Heart right ventricle (tissue), 16 donors: ENCODE measurements at regions not wholly inside any gene's neighbourhood (a gene's known extent, or its start where the extent isn't known, plus 50 kb on each side); places are given as distances from the start of the nearest gene placed in this dataset.
A peak's percentile ranks its signal among the peaks of the same experiment; 100 is the strongest.

Source experiments
- ATAC-seq, 8 donors: fragments of 200-7000 bp; cut with Tn5 transposase; one replicate each; pipeline ENCODE4 v1.9.1; 2020; ENCODE audit warnings: mild to moderate bottlenecking in 8 of 8, moderate library complexity in 8 of 8, moderate number of reproducible peaks in 1 of 8
- DNase-seq, 2 donors: peaks; one replicate each; pipeline ENCODE4 v3.0.0-alpha.2; 2020
- H3K27ac ChIP-seq, 10 donors: fragments of 200-600 bp; sonication (generic) in 2 of 10; one replicate each; pipeline versions ENCODE4 v1.5.0 to v1.8.0; 2020 to 2022; ENCODE audit warnings: mild to moderate bottlenecking in 3 of 10
- H3K27me3 ChIP-seq, 7 donors: fragments of 200-600 bp; one replicate each; pipeline ENCODE4 v1.8.0; 2021 to 2022; ENCODE audit warnings: mild to moderate bottlenecking in 2 of 7
- H3K36me3 ChIP-seq, 9 donors: fragments of 200-600 bp; sonication (generic) in 1 of 9; one replicate each; pipeline versions ENCODE4 v1.5.0 to v1.8.0; 2020 to 2022; ENCODE audit warnings: mild to moderate bottlenecking in 2 of 9
- H3K4me1 ChIP-seq, 9 donors: fragments of 200-600 bp; sonication (generic) in 1 of 9; one replicate each; pipeline versions ENCODE4 v1.5.0 to v1.8.0; 2020 to 2022; ENCODE audit warnings: mild to moderate bottlenecking in 4 of 9
- H3K4me3 ChIP-seq, 10 donors: fragments of 200-600 bp; sonication (generic) in 2 of 10; one replicate each; pipeline versions ENCODE4 v1.5.0 to v1.8.0; 2020 to 2022; ENCODE audit warnings: mild to moderate bottlenecking in 7 of 10, moderate library complexity in 2 of 10
- H3K9me3 ChIP-seq, 11 donors: fragments of 200-600 bp in 10 of 11; sonication (generic) in 2 of 11; one replicate each; pipeline versions ENCODE4 v1.5.0 to v1.8.0; 2013 to 2022; ENCODE audit warnings: mild to moderate bottlenecking in 2 of 11, control low read depth in 1 of 11, moderate library complexity in 1 of 11
- CTCF ChIP-seq, 9 donors: fragments of 200-600 bp; sonication (generic) in 2 of 9; IDR thresholded peaks; one replicate each; pipeline versions ENCODE4 v1.5.0 to v1.8.0; 2021 to 2022; ENCODE audit warnings: antibody characterized with exemption in 9 of 9, mild to moderate bottlenecking in 5 of 9, moderate library complexity in 1 of 9
- WGBS, 2 donors: extraction: QIAGEN DNeasy Blood & Tissue Kit; methylation state at CpG; one replicate each; pipeline ENCODE4 v1.1.7; 2013; ENCODE audit warnings: inconsistent platforms in 1 of 2; 5-methylcytosine and 5-hydroxymethylcytosine counted together
- intact Hi-C, 10 donors: fragments of 100-400 bp; cut with DNase I; formaldehyde crosslinking; loops; one replicate each; pipeline versions ENCODE4 v1.11.1 to v1.14.2; 2022
- donor health status: Arrhythmogenic right ventricular cardiomyopathy.
- donor health status: ischemic (EF 13 %, LVEDD 7.1; RV severe dilation, severe dysfunction).
- donor health status: healthy with polysubstance abuse.
- donor health status: DM: no; HTN: yes; CAD: no.
- donor health status: DM: no; HTN: no; CAD: no.
- donor health status: ischemic (EF 25% LVEDD 6.9; RV normal size, moderate dysfunction).
- donor health status: ischemic (EF 25% LVEDD 5.7; RV mildly dilated, moderate dysfunction).
- donor health status: healthy.
- donor health status: DM: yes; HTN: yes; CAD: no.
- donor health status: Ischemic cardiomyopathy.
- donor health status: ischemic (EF 35%, LVEDD 5.7; RV mildly dilated, moderate dysfunction).
- donor health status: nonischemic (EF 11% LVEDD 7.7; RV severe dilation, severe dysfunction).
- donor health status: DM: yes; HTN: yes; CAD: no.
- donor health status: PGD.
- donor health status: ischemic (EF 29% LVEDD 5.4; RV normal size, mild dysfunction).
- donor health status: nonischemic (EF 23%, LVEDD 6.1; RV moderate dilation, normal function).

GRCh38 chr4:146124023-146124680 is 51.4 kb upstream of the LSM6 start:
- Histone ChIP-seq H3K4me1 (no peaks in the 10 kb centered on the region), H3K9me3 (peaks cover 0 to 10% (median 0%) of the 10 kb centered on the region in 11 donors), H3K4me3 (no peak overlapping the region), H3K27me3 (no peaks in the 10 kb centered on the region), H3K27ac (no peak overlapping the region), H3K36me3 (no peaks in the 10 kb centered on the region)
- TF ChIP-seq CTCF (IDR thresholded peaks at IDR 0.05): no peak
- no peak for DNase-seq
- intact Hi-C loops: no loop called here
- ATAC-seq: no peak
- WGBS, 2 donors: 52 to 58% methylated on average over 6 of the region's 6 CpGs

- Histone ChIP-seq H3K27me3 (no peaks in the 10 kb centered on the region), H3K36me3 (no peaks in the 10 kb centered on the region), H3K9me3 (peaks cover 0 to 10% (median 0%) of the 10 kb centered on the region in 11 donors), H3K4me3 (no peak overlapping the region), H3K4me1 (no peaks in the 10 kb centered on the region), H3K27ac (no peak overlapping the region)
- no peak for ATAC-seq
- 84 to 94% methylated on average over 1 of the region's 1 CpG for WGBS, 2 donors
- no peak for TF ChIP-seq CTCF (IDR thresholded peaks at IDR 0.05)
- intact Hi-C loops: no loop called here
- DNase-seq: no peak
Observed at GRCh38 chr4:146123231-146123630, 52.3 kb upstream of the LSM6 start.

- H3K36me3 ChIP-seq: no peaks in the 10 kb centered on the region
- WGBS, 2 donors: 68 to 78% methylated on average over 6 of the region's 6 CpGs
- DNase-seq (no peak), ATAC-seq (no peak)
- H3K27ac ChIP-seq: no peak overlapping the region
- TF ChIP-seq CTCF (IDR thresholded peaks at IDR 0.05): no peak
- H3K4me3 ChIP-seq: no peak overlapping the region
- H3K27me3 ChIP-seq: no peaks in the 10 kb centered on the region
- H3K4me1 ChIP-seq: no peaks in the 10 kb centered on the region
- intact Hi-C loops: no loop called here
- H3K9me3 ChIP-seq: peaks cover 0 to 10% (median 0%) of the 10 kb centered on the region in 11 donors
Observed at GRCh38 chr4:146122398-146122797, 53.1 kb upstream of the LSM6 start.

- Histone ChIP-seq H3K36me3 (no peaks in the 10 kb centered on the region), H3K4me3 (no peak overlapping the region), H3K27me3 (no peaks in the 10 kb centered on the region), H3K27ac (no peak overlapping the region), H3K9me3 (peaks cover 0 to 10% (median 0%) of the 10 kb centered on the region in 11 donors), H3K4me1 (no peaks in the 10 kb centered on the region)
- DNase-seq (no peak), ATAC-seq (peak in 1 of 8 donors; percentile 35)
- 86 to 87% methylated on average over 3 of the region's 3 CpGs for whole genome bisulfite sequencing, 2 donors
- TF ChIP-seq CTCF (IDR thresholded peaks at IDR 0.05): no peak
- intact Hi-C loops: no loop called here
Observed at GRCh38 chr4:146121757-146122156, 53.8 kb upstream of the LSM6 start.
